Transverse colon (tissue), 4 donors: ENCODE measurements at regions not wholly inside any gene's neighbourhood (a gene's known extent, or its start where the extent isn't known, plus 50 kb on each side); places are given as distances from the start of the nearest gene placed in this dataset.

Experiments used
- DNase-seq: peaks from one replicate; pipeline ENCODE4 v3.0.0-alpha.2; 2019
- H3K27ac ChIP-seq, 4 donors: fragments of 200-600 bp; sonication (generic); 2 replicates each; pipeline ENCODE4 v1.5.1; 2016 to 2018; ENCODE audit warnings: inconsistent platforms in 4 of 4
- H3K27me3 ChIP-seq: fragments of 200-600 bp; sonication (generic); 2 replicates; pipeline ENCODE4 v1.5.1; 2017; ENCODE audit warnings: inconsistent platforms
- H3K36me3 ChIP-seq, 4 donors: fragments of 200-600 bp; sonication (generic); 2 replicates each; pipeline ENCODE4 v1.5.1; 2017 to 2019; ENCODE audit warnings: inconsistent platforms in 4 of 4
- H3K4me1 ChIP-seq, 4 donors: fragments of 200-600 bp; sonication (generic); 2 replicates each; pipeline ENCODE4 v1.5.1; 2017 to 2020; ENCODE audit warnings: inconsistent platforms in 4 of 4
- H3K4me3 ChIP-seq, 4 donors: fragments of 200-600 bp; sonication (generic); 1 replicate in 1 of 4; 2 replicates in 3 of 4; pipeline versions ENCODE4 v1.5.1 to v1.6.1; 2017 to 2019; ENCODE audit warnings: inconsistent platforms in 4 of 4
- H3K9me3 ChIP-seq, 2 donors: fragments of 200-600 bp; sonication (generic); 2 replicates each; pipeline ENCODE4 v1.5.1; 2017 to 2019; ENCODE audit warnings: inconsistent platforms in 2 of 2
- EP300 ChIP-seq: sonication (generic); formaldehyde crosslinking; IDR thresholded peaks from one replicate; pipeline ENCODE4 v1.6.1; 2017; ENCODE audit warnings: antibody characterized with exemption, low read depth
- POLR2A ChIP-seq: fragments of 450-650 bp; IDR thresholded peaks from one replicate; pipeline ENCODE4 v1.6.1; 2016; ENCODE audit warnings: antibody characterized with exemption, mild to moderate bottlenecking, moderate library complexity
- POLR2AphosphoS5 ChIP-seq, 3 donors: sonication (generic); formaldehyde crosslinking; IDR thresholded peaks; one replicate each; pipeline ENCODE4 v1.6.1; 2016; ENCODE audit warnings: antibody characterized with exemption in 3 of 3
- WGBS, 2 donors: methylation state at CpG; one replicate each; pipeline ENCODE4 v1.1.5; 2018; ENCODE audit warnings: low coverage in 1 of 2; 5-methylcytosine and 5-hydroxymethylcytosine counted together
- in situ Hi-C, 4 donors: fragments of 200-750 bp; cut with MboI; loops; one replicate each; pipeline versions ENCODE4 v1.15.0 to v1.15.1; 2017; ENCODE audit warnings: low sequenced_read_pairs in 3 of 4, low pct_ligation_motif_present in 1 of 4, low pct_unique_long_range_greater_than_20kb in 1 of 4
- intact Hi-C: fragments of 100-400 bp; cut with DNase I; formaldehyde crosslinking; loops from one replicate; pipeline ENCODE4 v1.15.1; 2023; ENCODE audit warnings: low total_unique reads
- TF ChIP-seq, protein P1 (sequence below), 5 experiments: fragments of 200-600 bp in 3 of 5; fragments of 450-650 bp in 2 of 5; sonication (generic) in 3 of 5; IDR thresholded peaks; 1 replicate in 2 of 5; 2 replicates in 3 of 5; pipeline ENCODE4 v1.5.1; 2016 to 2017; ENCODE audit warnings: antibody characterized with exemption in 5 of 5, inconsistent platforms in 3 of 5, mild to moderate bottlenecking in 2 of 5, moderate library complexity in 1 of 5

DNA sequence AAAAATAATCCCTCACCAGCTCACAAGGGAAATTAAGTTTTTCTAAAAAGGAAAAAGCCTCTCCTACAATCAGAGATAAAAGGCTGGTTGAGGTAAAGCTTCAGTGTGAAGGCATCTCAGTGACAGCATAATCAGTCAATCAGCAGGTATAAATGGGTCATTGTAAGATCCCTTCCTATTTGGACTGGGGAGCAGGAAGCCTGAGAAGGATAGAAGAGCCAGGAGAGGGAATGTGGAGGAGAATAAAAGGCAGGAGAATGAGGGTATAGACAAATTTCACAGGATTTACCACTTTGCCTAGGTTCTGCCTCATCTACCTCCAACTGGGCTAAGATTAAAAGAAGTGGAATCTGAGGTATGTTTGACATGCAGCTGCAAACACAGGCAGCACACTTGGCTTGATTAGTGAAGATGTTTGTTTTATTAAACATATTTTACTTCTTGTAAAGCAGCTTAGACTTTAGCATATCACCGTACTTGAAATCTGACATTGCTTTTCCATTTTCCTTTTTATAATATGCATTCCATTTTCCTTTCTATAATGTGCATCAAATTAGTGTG is 479.1 kb upstream of the USP15 start:
- intact Hi-C loops (no loop called here), in situ Hi-C loops (no loop called here)
- no peak for TF ChIP-seq EP300
- TF ChIP-seq POLR2AphosphoS5 (IDR thresholded peaks at IDR 0.05): no peak
- no peak for TF ChIP-seq POLR2A

DNA sequence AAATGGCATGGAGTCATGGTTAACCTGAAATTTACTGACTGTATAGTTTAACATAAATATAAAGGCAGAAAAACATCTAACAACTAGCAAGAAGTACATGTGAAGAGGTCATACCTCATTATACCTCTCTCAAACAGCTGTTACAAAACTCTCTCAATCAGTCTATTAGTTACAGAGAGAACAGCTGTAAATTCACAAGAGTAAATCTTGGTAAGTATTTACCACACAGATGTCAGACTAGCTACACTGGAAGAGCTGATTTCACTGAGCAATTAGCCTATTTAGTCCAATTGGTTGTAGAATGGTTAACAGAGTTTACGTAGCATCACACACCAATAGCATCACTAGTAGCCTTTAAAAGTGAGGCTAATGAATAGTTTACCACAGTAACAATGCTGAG is 463.4 kb upstream of the USP15 start:
- no peak for DNase-seq
- H3K27ac ChIP-seq: no peak overlapping the region
- no peak overlapping the region for H3K4me3 ChIP-seq
- H3K9me3 ChIP-seq: peaks cover 0 to 4% of the 10 kb centered on the region in 2 donors
- WGBS, 2 donors: 17 to 67% methylated on average over 1 of the region's 1 CpG
- H3K27me3 ChIP-seq: no peaks in the 10 kb centered on the region
- no peaks in the 10 kb centered on the region for H3K4me1 ChIP-seq
- H3K36me3 ChIP-seq: no peaks in the 10 kb centered on the region
- intact Hi-C loops (no loop called here), in situ Hi-C loops (no loop called here)
- no peak for TF ChIP-seq POLR2AphosphoS5 (IDR thresholded peaks at IDR 0.05)
- TF ChIP-seq, protein P1, sequence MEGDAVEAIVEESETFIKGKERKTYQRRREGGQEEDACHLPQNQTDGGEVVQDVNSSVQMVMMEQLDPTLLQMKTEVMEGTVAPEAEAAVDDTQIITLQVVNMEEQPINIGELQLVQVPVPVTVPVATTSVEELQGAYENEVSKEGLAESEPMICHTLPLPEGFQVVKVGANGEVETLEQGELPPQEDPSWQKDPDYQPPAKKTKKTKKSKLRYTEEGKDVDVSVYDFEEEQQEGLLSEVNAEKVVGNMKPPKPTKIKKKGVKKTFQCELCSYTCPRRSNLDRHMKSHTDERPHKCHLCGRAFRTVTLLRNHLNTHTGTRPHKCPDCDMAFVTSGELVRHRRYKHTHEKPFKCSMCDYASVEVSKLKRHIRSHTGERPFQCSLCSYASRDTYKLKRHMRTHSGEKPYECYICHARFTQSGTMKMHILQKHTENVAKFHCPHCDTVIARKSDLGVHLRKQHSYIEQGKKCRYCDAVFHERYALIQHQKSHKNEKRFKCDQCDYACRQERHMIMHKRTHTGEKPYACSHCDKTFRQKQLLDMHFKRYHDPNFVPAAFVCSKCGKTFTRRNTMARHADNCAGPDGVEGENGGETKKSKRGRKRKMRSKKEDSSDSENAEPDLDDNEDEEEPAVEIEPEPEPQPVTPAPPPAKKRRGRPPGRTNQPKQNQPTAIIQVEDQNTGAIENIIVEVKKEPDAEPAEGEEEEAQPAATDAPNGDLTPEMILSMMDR (IDR thresholded peaks at IDR 0.05): no peak

More for the DNA sequence above, 479.1 kb upstream of the USP15 start:
- Histone ChIP-seq H3K27ac (no peak overlapping the region), H3K4me1 (no peaks in the 10 kb centered on the region), H3K27me3 (no peaks in the 10 kb centered on the region), H3K4me3 (no peak overlapping the region), H3K9me3 (no peaks in the 10 kb centered on the region), H3K36me3 (no peaks in the 10 kb centered on the region)
- no peak for DNase-seq
- WGBS, 2 donors: 14 to 41% methylated on average over 1 of the region's 1 CpG

GRCh38 chr12:61797266-61797665 is 462.9 kb upstream of the USP15 start:
- H3K27me3 ChIP-seq: no peaks in the 10 kb centered on the region
- H3K36me3 ChIP-seq: no peaks in the 10 kb centered on the region
- TF ChIP-seq POLR2A (no peak), POLR2AphosphoS5 (IDR thresholded peaks at IDR 0.05) (no peak)
- TF ChIP-seq, protein P1 (IDR thresholded peaks at IDR 0.05): no peak
- WGBS, 2 donors: 15 to 17% methylated on average over 1 of the region's 1 CpG
- intact Hi-C loops: no loop called here
- H3K27ac ChIP-seq: no peak overlapping the region
- H3K9me3 ChIP-seq: peaks cover 0 to 4% of the 10 kb centered on the region in 2 donors
- no peak for DNase-seq
- no peaks in the 10 kb centered on the region for H3K4me1 ChIP-seq
- no peak overlapping the region for H3K4me3 ChIP-seq
- in situ Hi-C loops: no loop called here

DNA sequence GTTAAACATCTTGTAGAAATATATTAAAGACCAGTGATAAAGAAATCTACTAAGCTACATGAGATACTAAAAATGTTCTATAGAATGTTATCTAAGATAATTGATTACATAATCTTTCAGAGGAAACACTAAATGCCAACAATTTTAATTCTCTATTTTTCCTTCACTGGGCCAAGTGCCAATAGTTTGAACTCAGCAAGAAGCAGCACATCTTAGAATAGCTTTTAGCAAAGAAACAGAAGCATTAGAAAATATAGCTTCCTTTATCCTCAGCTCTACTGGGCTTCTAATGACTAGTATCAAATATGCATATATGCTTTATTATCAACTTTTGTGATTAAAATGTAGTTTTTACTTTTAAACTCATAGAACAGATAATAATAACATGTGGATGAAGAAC is 461.4 kb upstream of the USP15 start:
- Histone ChIP-seq H3K27ac (no peak overlapping the region), H3K4me1 (no peaks in the 10 kb centered on the region), H3K36me3 (no peaks in the 10 kb centered on the region), H3K4me3 (no peak overlapping the region), H3K9me3 (peaks cover 0 to 4% of the 10 kb centered on the region in 2 donors), H3K27me3 (no peaks in the 10 kb centered on the region)
- in situ Hi-C loops (no loop called here), intact Hi-C loops (no loop called here)
- no peak for DNase-seq
- TF ChIP-seq POLR2A (no peak), POLR2AphosphoS5 (IDR thresholded peaks at IDR 0.05) (no peak), EP300 (no peak)
- TF ChIP-seq, protein P1 (IDR thresholded peaks at IDR 0.05): no peak

- H3K27ac ChIP-seq: no peak overlapping the region
- in situ Hi-C loops: no loop called here
- no peaks in the 10 kb centered on the region for H3K27me3 ChIP-seq
- H3K9me3 ChIP-seq: peaks cover 3 to 4% of the 10 kb centered on the region in 2 donors
- intact Hi-C loops: no loop called here
- H3K4me1 ChIP-seq: no peaks in the 10 kb centered on the region
- no peak for DNase-seq
- no peak overlapping the region for H3K4me3 ChIP-seq
- no peaks in the 10 kb centered on the region for H3K36me3 ChIP-seq
- TF ChIP-seq POLR2AphosphoS5 (IDR thresholded peaks at IDR 0.05) (no peak), EP300 (no peak), POLR2A (no peak)
- TF ChIP-seq, protein P1 (IDR thresholded peaks at IDR 0.05): no peak
Observed at GRCh38 chr12:61804301-61804700, 455.9 kb upstream of the USP15 start.
